NCI-H524 (cell line): ENCODE measurements at regions not wholly inside any gene's neighbourhood (a gene's known extent, or its start where the extent isn't known, plus 50 kb on each side); places are given as distances from the start of the nearest gene placed in this dataset.

Experiments used
- DNase-seq, 2 experiments: peaks; one replicate each; lab custom pipeline; 2025; lab: John Stamatoyannopoulos, UW

DNA sequence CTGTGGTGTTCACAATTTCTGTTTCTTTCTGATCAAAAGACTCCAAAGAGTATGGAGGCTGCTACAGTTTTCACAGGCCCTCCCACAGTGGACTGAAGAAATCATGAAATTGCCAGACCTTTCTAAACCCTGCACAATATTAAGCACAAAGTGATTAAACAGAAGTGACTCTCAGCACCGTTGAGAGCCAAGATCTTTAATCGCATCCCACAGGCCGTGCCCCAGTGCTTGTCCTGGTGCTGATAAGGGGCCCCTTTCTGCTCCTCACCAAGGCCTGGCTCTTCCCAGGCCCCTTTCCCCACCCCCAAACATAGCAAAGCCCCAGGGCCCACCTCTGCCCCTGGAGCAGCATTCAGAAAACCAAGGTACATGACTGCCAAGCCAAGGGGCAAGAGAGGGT lies 57.4 kb upstream of the BMAL1 start:
- DNase-seq: no peak

- peak; percentile 94 to 98 for DNase-seq
These were observed 55.9 kb upstream of the BMAL1 start for GRCh38 chr11:13221722-13222121.

DNA sequence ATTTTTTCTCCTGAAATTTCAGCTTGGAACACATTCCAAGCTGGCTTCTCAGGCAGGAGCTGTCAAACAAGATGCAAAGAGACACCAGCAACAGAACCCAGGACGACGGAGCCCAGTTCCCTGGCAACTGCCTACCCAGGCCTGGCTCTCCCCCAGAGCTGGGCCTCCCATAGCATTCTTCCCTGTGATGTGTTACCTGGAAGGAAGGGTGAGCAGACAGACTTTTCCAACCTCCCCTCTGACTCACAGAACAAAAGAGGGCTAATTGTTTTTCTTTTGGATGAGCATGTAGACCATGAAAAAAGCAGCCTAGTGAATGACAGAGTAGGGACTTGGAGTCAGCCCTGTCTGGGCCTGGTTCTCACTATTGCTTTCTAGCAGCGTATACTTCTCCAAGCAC lies 55.3 kb upstream of the BMAL1 start:
- DNase-seq: no peak

DNA sequence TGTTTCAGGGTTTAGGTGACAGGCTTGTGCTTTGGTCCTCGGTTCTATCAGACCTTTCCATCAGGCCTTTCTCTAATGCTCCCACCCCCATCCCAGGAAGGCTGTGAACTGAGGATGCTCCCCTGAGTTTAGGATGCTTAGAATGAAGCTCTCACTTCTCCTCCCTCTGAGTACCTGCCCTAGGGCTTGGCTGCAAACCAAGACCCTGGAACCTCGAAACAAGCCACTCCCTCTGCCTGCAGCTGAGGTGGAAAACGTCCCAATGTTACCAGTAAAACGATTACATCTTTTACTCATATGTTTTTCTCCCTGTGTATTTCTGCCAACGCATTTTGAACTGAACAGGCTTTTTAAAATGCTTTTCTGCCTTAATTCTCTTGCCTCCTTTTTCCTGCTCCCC lies 54.5 kb upstream of the BMAL1 start:
- DNase-seq: no peak

DNA sequence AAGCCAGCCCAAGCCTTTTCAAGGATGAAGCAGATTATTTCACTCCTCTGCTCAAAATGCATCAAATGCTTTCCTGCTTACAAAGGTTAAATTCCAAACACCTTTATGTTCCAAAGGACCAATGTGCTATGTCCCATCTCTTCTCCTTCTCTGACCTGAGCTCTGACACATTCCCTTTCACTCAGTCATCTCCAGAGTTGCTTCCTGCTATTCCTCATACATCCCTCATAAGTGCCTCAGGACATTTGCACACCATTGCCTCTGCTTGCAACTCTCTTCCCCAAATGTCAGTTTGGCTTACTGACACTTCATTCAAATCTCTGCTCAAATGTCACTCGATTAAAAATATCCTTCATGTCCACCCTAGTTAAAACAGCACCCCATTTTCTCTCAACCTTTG lies 53.3 kb upstream of the BMAL1 start:
- no peak for DNase-seq

- no peak for DNase-seq
These were observed 52.3 kb upstream of the BMAL1 start for GRCh38 chr11:13225038-13226001.

GRCh38 chr11:13227676-13228255 lies 49.8 kb upstream of the BMAL1 start:
- DNase-seq: no peak
